ENCODE measurements at regions not wholly inside any gene's neighbourhood (a gene's known extent, or its start where the extent isn't known, plus 50 kb on each side); places are given as distances from the start of the nearest gene placed in this dataset.

DNA sequence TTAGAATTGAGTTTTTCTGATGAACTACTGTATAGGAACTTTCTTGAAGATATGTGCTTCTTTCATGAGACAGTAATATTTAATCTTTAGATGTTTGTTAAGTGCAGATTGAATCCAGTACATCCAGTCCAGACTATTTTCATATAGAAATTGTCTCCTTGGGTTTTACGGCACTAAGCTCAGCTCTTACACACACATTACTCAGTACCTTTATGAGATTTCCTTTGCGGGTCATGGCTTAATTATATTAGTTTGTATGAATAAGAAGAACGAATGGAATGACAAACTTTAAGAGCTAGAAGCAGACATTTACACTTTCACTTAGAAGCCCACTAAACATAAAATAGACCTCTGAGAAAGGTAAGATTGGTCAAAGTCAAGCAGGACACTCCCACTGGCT, 223.3 kb upstream of the THUMPD2 start:
- no peaks in the 10 kb centered on the region for H3K9me1 ChIP-seq (ENCODE audit: insufficient read depth, low read length)
- no peak overlapping the region for H3K4ac ChIP-seq (ENCODE audit: low read depth, low read length)
- H3K36me3 ChIP-seq (ENCODE audit: control insufficient read depth, insufficient read depth, low read length), result no peaks in the 10 kb centered on the region
- TF ChIP-seq RAD21 (IDR thresholded peaks at IDR 0.05; ENCODE audit: low read length) (no peak), CHD1 (IDR thresholded peaks at IDR 0.05; ENCODE audit: low read depth, low read length) (no peak), NFE2L2 (IDR thresholded peaks at IDR 0.05; ENCODE audit: low read depth, low read length) (no peak), RFX5 (IDR thresholded peaks at IDR 0.05; ENCODE audit: low read depth, low read length) (no peak), SMC3 (IDR thresholded peaks at IDR 0.05; ENCODE audit: low read depth, low read length) (no peak), MAZ (IDR thresholded peaks at IDR 0.05; ENCODE audit: borderline replicate concordance, low read depth, low read length) (no peak), MXI1 (IDR thresholded peaks at IDR 0.05; ENCODE audit: borderline replicate concordance, low read depth, low read length) (no peak), BHLHE40 (IDR thresholded peaks at IDR 0.05; ENCODE audit: low read depth, low read length) (no peak), CTCF (conservative IDR thresholded peaks at IDR 0.05; ENCODE audit: low read depth, low read length) (no peak), CEBPB (IDR thresholded peaks at IDR 0.05; ENCODE audit: low read depth, low read length) (no peak), POLR2A (IDR thresholded peaks at IDR 0.05; ENCODE audit: low read depth, low read length) (no peak), FOS (IDR thresholded peaks at IDR 0.05; ENCODE audit: low read depth, low read length) (no peak), RCOR1 (IDR thresholded peaks at IDR 0.05; ENCODE audit: insufficient replicate concordance, low read length) (no peak), MAFK (IDR thresholded peaks at IDR 0.05; ENCODE audit: low read depth, low read length) (no peak)
- TF ChIP-seq, protein P1, sequence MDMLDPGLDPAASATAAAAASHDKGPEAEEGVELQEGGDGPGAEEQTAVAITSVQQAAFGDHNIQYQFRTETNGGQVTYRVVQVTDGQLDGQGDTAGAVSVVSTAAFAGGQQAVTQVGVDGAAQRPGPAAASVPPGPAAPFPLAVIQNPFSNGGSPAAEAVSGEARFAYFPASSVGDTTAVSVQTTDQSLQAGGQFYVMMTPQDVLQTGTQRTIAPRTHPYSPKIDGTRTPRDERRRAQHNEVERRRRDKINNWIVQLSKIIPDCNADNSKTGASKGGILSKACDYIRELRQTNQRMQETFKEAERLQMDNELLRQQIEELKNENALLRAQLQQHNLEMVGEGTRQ (IDR thresholded peaks at IDR 0.05; ENCODE audit: low read depth, low read length), result no peak
- TF ChIP-seq, protein P2, sequence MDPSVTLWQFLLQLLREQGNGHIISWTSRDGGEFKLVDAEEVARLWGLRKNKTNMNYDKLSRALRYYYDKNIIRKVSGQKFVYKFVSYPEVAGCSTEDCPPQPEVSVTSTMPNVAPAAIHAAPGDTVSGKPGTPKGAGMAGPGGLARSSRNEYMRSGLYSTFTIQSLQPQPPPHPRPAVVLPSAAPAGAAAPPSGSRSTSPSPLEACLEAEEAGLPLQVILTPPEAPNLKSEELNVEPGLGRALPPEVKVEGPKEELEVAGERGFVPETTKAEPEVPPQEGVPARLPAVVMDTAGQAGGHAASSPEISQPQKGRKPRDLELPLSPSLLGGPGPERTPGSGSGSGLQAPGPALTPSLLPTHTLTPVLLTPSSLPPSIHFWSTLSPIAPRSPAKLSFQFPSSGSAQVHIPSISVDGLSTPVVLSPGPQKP (IDR thresholded peaks at IDR 0.05; ENCODE audit: borderline replicate concordance, low read depth, low read length), result no peak
- no peak overlapping the region for H3K9ac ChIP-seq (ENCODE audit: low read depth, low read length)
- H3K18ac ChIP-seq (ENCODE audit: low read depth, low read length), result no peak overlapping the region
- intact Hi-C loops (cut with micrococcal nuclease), result no loop called here
- no peaks in the 10 kb centered on the region for H3K9me3 ChIP-seq (ENCODE audit: control insufficient read depth, insufficient read depth, low read length)
- dilution Hi-C loops (cut with HindIII; ENCODE audit: low sequenced_read_pairs, unreplicated experiment), result no loop called here
- H4K5ac ChIP-seq (ENCODE audit: low read depth, low read length), result no peak overlapping the region
- peak overlapping the region; percentile 23; the same call in 1 of the 2 replicates for H2BK120ac ChIP-seq (ENCODE audit: low read depth, low read length)
- no peak overlapping the region for H3K27ac ChIP-seq (ENCODE audit: insufficient read depth, low read length)
- no CpG with 5 or more reads among the region's 3 CpGs for WGBS, 2 experiments (ENCODE audit: extremely low coverage in 2 of 2, insufficient read length in 1 of 2)
- no peak overlapping the region for H2BK5ac ChIP-seq (ENCODE audit: low read depth, low read length, poor library complexity, severe bottlenecking)
- H3K14ac ChIP-seq (replicated peaks; ENCODE audit: low read depth, low read length), result no peak overlapping the region
- H2AK5ac ChIP-seq (ENCODE audit: low read depth, low read length), result no peak overlapping the region
- in situ Hi-C loops (cut with MboI; ENCODE audit: low sequenced_read_pairs), result no loop called here
- ChIA-PET POLR2A (ENCODE audit: unreplicated experiment) (no interaction called here), CTCF (no interaction called here)
- H3K4me1 ChIP-seq (ENCODE audit: control insufficient read depth, insufficient read depth, low read length), result no peaks in the 10 kb centered on the region; the same call in 1 of the 2 replicates
- H3K56ac ChIP-seq (ENCODE audit: extremely low read depth, insufficient read depth, low read length), result no peak overlapping the region
- H4K8ac ChIP-seq (ENCODE audit: low read depth in 2 of 2, low read length in 2 of 2), result no peak overlapping the region
- ATAC-seq (ENCODE audit: low read depth) (no peak), DNase-seq (no peak)
- no peak overlapping the region for H3K23ac ChIP-seq (ENCODE audit: low read depth, low read length)
- no peak overlapping the region for H3K4me2 ChIP-seq (ENCODE audit: low read depth, low read length)
- H4K91ac ChIP-seq (ENCODE audit: insufficient read depth, low read depth, low read length), result peak overlapping the region; percentile 45; the same call in 1 of the 2 replicates
- no peak overlapping the region for H2AFZ ChIP-seq (replicated peaks; ENCODE audit: low read length, poor library complexity)
- no peaks in the 10 kb centered on the region for H3K79me1 ChIP-seq (ENCODE audit: low read depth in 1 of 2, low read length in 2 of 2)
- H2BK20ac ChIP-seq (ENCODE audit: low read depth, low read length), result no peak overlapping the region
- BruUV-seq (replicated peaks), result no TSS peak
- H3K4me3 ChIP-seq (ENCODE audit: insufficient read depth, low read depth, low read length), result no peak overlapping the region
- H3K27me3 ChIP-seq (ENCODE audit: control insufficient read depth, insufficient read depth, low read length), result no peaks in the 10 kb centered on the region
- no peak overlapping the region for H2AK9ac ChIP-seq (replicated peaks; ENCODE audit: low read depth, low read length, poor library complexity)
- no peaks in the 10 kb centered on the region for H4K20me1 ChIP-seq (ENCODE audit: insufficient read depth, low read length)
- peak overlapping the region; percentile 54; the same call in 1 of the 3 replicates for H2BK15ac ChIP-seq (ENCODE audit: low read depth, low read length)
